ENCODE measurements at regions not wholly inside any gene's neighbourhood (a gene's known extent, or its start where the extent isn't known, plus 50 kb on each side); places are given as distances from the start of the nearest gene placed in this dataset.
"Not testable (repeated sequence)": the region's sequence is repeated elsewhere in the genome, so short reads cannot be mapped to it uniquely, and the experiment has no call there.

DNA sequence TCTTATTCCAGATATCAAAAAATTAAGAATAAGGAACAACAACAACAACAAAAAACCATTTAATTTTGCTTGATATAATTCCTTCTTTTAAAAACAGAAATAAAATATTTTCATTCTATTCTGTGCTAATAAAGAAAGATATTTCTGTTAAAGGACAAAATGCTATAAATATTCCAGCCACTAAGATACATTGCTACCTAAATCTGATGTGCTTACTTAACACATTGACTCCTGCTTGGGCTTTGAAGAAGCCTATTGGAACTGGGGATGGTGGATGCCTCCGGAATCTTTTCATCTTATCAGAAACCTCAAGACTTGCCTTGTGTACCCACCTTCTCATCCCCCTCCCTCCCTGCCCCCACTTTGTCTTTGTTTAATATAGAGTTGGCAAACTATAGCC lies 320.2 kb downstream of the MEX3B start:
- no peaks in the 10 kb centered on the region; the same call in none of the 2 replicates for H3K36me3 ChIP-seq (ENCODE audit: control insufficient read depth, insufficient read depth, low read length)
- H3K27ac ChIP-seq (ENCODE audit: low read depth, low read length), result no peak overlapping the region
- H3K27me3 ChIP-seq (ENCODE audit: control insufficient read depth, insufficient read depth, low read length), result no peaks in the 10 kb centered on the region
- H3K9ac ChIP-seq (ENCODE audit: low read length), result no peak overlapping the region
- H3K9me3 ChIP-seq (ENCODE audit: control insufficient read depth, insufficient read depth, low read depth, low read length), result peaks cover 74% of the 10 kb centered on the region
- H3K4me1 ChIP-seq (ENCODE audit: control insufficient read depth, insufficient read depth, low read length), result no peaks in the 10 kb centered on the region
- no peak overlapping the region for H3K4me3 ChIP-seq (ENCODE audit: low read depth, low read length)

DNA sequence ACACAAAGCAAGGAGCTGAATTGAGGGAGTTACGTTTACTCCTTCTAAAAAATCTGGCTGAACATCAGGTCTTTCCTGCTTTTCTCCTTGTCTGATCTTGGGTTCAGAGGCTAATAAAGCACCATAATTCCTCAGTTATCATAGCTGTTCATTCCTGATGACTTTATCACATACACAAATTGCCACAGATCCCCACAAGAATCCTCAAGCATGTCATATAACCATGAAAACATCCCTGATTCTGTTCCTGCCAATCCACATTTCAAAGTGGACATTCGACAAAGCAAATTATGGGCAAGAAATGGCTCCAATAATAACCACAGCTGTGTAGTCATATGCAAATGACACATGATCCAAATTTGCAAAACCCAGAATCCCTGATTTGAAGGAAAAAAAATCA lies 321.3 kb downstream of the MEX3B start:
- no peaks in the 10 kb centered on the region for H3K4me1 ChIP-seq (ENCODE audit: control insufficient read depth, insufficient read depth, low read length)

DNA sequence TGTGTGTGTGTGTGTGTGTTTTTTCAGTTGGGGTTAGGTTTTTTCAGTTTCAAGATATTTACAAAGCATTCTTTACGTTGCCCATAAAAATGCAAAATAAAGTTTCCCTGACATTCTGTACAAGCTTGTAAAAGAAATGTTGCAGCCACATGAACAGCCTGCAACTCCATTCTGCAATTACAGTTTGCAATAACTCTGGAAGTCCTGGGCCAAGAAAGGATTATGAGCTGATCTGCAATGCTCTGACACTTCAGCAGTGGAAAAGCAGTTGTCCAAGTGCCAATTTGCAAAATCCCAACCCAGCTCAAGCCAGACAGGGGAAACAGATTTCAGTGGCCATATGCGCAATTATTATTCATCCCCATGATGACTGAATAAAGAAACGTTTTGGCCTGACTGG lies 322.1 kb downstream of the MEX3B start:
- Histone ChIP-seq H3K4me1 (ENCODE audit: control insufficient read depth, insufficient read depth, low read length) (no peaks in the 10 kb centered on the region), H3K27ac (ENCODE audit: low read depth, low read length) (no peak overlapping the region), H3K9ac (ENCODE audit: low read length) (no peak overlapping the region), H3K4me3 (ENCODE audit: low read depth, low read length) (no peak overlapping the region), H3K27me3 (ENCODE audit: control insufficient read depth, insufficient read depth, low read length) (no peaks in the 10 kb centered on the region), H3K9me3 (ENCODE audit: control insufficient read depth, insufficient read depth, low read depth, low read length) (peaks cover 63% of the 10 kb centered on the region), H3K36me3 (ENCODE audit: control insufficient read depth, insufficient read depth, low read length) (no peaks in the 10 kb centered on the region; the same call in none of the 2 replicates)

More for the DNA sequence above, 321.3 kb downstream of the MEX3B start:
- H3K4me3 ChIP-seq (ENCODE audit: low read depth, low read length), result no peak overlapping the region
- no peaks in the 10 kb centered on the region for H3K27me3 ChIP-seq (ENCODE audit: control insufficient read depth, insufficient read depth, low read length)
- H3K27ac ChIP-seq (ENCODE audit: low read depth, low read length), result no peak overlapping the region
- H3K36me3 ChIP-seq (ENCODE audit: control insufficient read depth, insufficient read depth, low read length), result no peaks in the 10 kb centered on the region; the same call in none of the 2 replicates
- no peak overlapping the region for H3K9ac ChIP-seq (ENCODE audit: low read length)
- peaks cover 67% of the 10 kb centered on the region for H3K9me3 ChIP-seq (ENCODE audit: control insufficient read depth, insufficient read depth, low read depth, low read length)

DNA sequence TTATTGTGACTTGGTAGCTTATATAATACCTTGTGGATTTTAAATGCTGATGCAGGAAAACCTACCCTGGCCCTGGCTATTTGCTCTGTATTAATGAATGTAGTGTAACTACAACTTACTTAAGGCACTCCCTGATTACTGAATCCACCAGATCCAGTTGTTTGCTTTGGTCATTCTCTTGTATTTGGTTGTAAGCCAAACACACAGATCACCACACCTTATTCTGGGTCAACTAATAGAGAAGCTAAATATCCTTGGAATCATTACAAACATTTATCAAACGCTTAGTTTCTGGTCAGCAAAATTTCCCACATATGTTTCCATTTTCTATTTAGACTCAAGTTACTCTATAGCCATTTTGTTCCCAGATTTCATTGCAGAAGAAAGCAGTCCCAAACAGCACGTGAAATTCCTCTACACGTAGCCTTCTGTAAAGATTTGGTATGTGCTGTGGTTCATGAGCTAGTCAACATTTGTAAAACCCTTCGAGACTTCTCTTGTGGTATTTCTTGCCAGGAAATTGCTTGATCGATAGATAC lies 322.6 kb downstream of the MEX3B start:
- Histone ChIP-seq H3K4me1 (ENCODE audit: control insufficient read depth, insufficient read depth, low read length) (no peaks in the 10 kb centered on the region), H3K9me3 (ENCODE audit: control insufficient read depth, insufficient read depth, low read depth, low read length) (peaks cover 59% of the 10 kb centered on the region), H3K9ac (ENCODE audit: low read length) (no peak overlapping the region), H3K27ac (ENCODE audit: low read depth, low read length) (no peak overlapping the region), H3K27me3 (ENCODE audit: control insufficient read depth, insufficient read depth, low read length) (no peaks in the 10 kb centered on the region), H3K36me3 (ENCODE audit: control insufficient read depth, insufficient read depth, low read length) (no peaks in the 10 kb centered on the region; the same call in 1 of the 2 replicates), H3K4me3 (ENCODE audit: low read depth, low read length) (no peak overlapping the region)

DNA sequence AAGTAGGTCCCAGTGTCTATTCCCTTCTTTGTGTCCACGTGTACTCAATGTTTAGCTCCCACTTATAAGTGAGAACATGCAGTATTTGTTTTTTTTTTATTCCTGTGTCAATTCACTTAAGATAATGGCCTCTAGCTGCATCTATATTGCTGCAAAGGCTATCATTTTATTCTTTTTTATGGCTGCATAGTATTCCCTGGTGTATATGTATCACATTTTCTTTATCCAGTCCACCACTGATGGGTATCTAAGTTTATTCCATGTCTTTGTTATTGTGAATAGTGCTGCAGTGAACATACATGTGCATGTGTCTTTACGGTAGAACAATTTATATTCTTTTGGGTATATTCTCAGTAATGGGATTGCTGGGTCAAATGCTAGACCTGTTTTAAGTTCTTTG lies 329.4 kb downstream of the MEX3B start:
- H3K36me3 ChIP-seq (ENCODE audit: control insufficient read depth, insufficient read depth, low read length), result not testable (repeated sequence)

DNA sequence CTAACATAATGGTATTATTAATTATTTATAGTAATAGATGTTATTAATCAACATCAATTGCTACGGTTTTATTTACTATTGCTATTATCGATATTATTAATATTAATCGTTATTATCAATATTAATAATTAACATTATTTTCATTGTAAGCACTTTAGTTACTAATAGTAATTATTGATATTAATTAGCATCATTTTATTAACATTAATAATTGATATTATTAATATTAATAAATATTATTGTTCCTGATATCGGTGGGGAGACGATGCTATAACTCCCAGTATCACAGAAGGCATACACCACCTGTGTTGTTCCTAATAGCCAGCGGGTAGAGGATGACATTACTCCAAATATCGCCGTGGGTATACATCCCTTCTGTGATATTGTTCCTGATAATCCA lies 335.5 kb downstream of the MEX3B start:
- no peak overlapping the region for H3K4me3 ChIP-seq (ENCODE audit: low read depth, low read length)
- no peak overlapping the region for H3K9ac ChIP-seq (ENCODE audit: low read length)
- H3K4me1 ChIP-seq (ENCODE audit: control insufficient read depth, insufficient read depth, low read length), result peaks cover 4% of the 10 kb centered on the region; the same call in 1 of the 2 replicates
- peaks cover 2% of the 10 kb centered on the region; the same call in 1 of the 2 replicates for H3K9me3 ChIP-seq (ENCODE audit: control insufficient read depth, insufficient read depth, low read depth, low read length)
- H3K27me3 ChIP-seq (ENCODE audit: control insufficient read depth, insufficient read depth, low read length), result no peaks in the 10 kb centered on the region
- H3K27ac ChIP-seq (ENCODE audit: low read depth, low read length), result no peak overlapping the region
- H3K36me3 ChIP-seq (ENCODE audit: control insufficient read depth, insufficient read depth, low read length), result no peaks in the 10 kb centered on the region

More for the DNA sequence above, 329.4 kb downstream of the MEX3B start:
- H3K27me3 ChIP-seq (ENCODE audit: control insufficient read depth, insufficient read depth, low read length); H3K9me3 ChIP-seq (ENCODE audit: control insufficient read depth, insufficient read depth, low read depth, low read length); H3K4me1 ChIP-seq (ENCODE audit: control insufficient read depth, insufficient read depth, low read length); H3K27ac ChIP-seq (ENCODE audit: low read depth, low read length); H3K9ac ChIP-seq (ENCODE audit: low read length); H3K4me3 ChIP-seq (ENCODE audit: low read depth, low read length): not testable (repeated sequence)

DNA sequence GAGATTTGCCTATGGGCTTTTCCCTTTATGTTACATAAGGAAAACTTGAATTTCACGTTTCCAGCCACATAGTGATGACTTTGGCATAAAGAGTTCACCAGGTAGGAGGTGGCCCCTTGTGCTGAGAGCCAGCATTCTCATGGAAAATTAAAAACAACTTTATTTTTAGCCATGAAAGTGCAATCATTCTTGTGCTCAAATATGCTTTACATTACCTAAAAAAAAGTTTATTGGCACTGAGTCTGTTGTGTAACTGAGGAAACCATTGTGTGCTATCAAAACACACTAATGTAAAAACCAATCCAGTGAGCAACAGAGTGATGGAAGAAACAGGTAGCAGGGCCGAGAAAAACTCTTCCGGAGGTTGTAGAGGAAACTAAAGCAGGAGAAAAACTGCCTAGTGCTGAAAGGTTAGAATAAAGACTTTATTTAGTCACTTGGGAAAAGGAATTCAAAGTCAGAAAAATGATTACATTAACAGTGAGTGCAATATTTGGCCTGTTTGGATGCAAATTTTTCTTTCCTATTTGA lies 332.9 kb upstream of the TMC3 start:
- H3K36me3 ChIP-seq (ENCODE audit: control insufficient read depth, insufficient read depth, low read length); H3K4me3 ChIP-seq (ENCODE audit: low read depth, low read length); H3K9me3 ChIP-seq (ENCODE audit: control insufficient read depth, insufficient read depth, low read depth, low read length); H3K27me3 ChIP-seq (ENCODE audit: control insufficient read depth, insufficient read depth, low read length); H3K9ac ChIP-seq (ENCODE audit: low read length); H3K4me1 ChIP-seq (ENCODE audit: control insufficient read depth, insufficient read depth, low read length); H3K27ac ChIP-seq (ENCODE audit: low read depth, low read length): not testable (repeated sequence)

DNA sequence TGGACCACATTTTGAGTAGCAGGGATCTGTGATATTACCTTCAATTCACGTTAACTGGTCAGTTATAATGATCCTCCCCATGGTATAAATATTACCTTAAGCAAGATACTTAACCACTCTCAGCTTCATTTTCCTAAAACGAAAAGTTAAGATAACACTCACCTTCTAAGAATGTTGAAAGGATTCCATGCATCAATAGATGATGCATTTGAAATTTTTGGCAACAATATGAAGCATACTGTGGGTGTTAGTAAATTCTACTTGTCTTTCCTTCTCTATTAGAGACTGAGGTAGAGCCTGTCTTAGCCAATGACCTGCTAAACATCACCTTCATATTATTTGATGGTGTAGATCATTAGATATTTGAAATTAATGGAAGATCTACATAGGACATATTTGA lies 331.7 kb upstream of the TMC3 start:
- H3K36me3 ChIP-seq (ENCODE audit: control insufficient read depth, insufficient read depth, low read length); H3K4me3 ChIP-seq (ENCODE audit: low read depth, low read length): not testable (repeated sequence)

DNA sequence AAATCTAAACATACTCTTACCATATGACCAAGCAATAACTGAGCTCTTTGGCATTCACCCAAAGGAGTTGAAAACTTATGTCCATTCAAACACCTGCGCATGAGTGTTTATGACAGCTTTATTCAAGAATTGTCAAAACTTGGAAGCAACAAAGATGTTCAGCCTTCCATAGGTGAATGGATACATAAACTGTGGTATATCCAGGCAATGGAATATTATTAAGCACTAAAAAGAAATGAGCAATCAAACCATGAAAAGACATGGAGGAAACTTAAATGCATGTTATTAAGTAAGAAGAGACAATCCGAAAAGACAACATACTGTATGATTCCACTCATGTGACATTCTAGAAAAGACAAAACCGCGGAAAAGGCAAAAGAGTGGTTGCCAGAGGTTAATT lies 312.0 kb upstream of the TMC3 start:
- H3K27ac ChIP-seq (ENCODE audit: low read depth, low read length), result no peak overlapping the region
- H3K27me3 ChIP-seq (ENCODE audit: control insufficient read depth, insufficient read depth, low read length), result no peaks in the 10 kb centered on the region
- no peak overlapping the region for H3K9ac ChIP-seq (ENCODE audit: low read length)
- H3K36me3 ChIP-seq (ENCODE audit: control insufficient read depth, insufficient read depth, low read length), result no peaks in the 10 kb centered on the region
- no peaks in the 10 kb centered on the region for H3K4me1 ChIP-seq (ENCODE audit: control insufficient read depth, insufficient read depth, low read length)
- no peak overlapping the region for H3K4me3 ChIP-seq (ENCODE audit: low read depth, low read length)
- H3K9me3 ChIP-seq (ENCODE audit: control insufficient read depth, insufficient read depth, low read depth, low read length), result peaks cover 57% of the 10 kb centered on the region

More for the DNA sequence above, 331.7 kb upstream of the TMC3 start:
- H3K27me3 ChIP-seq (ENCODE audit: control insufficient read depth, insufficient read depth, low read length); H3K9ac ChIP-seq (ENCODE audit: low read length); H3K9me3 ChIP-seq (ENCODE audit: control insufficient read depth, insufficient read depth, low read depth, low read length); H3K27ac ChIP-seq (ENCODE audit: low read depth, low read length); H3K4me1 ChIP-seq (ENCODE audit: control insufficient read depth, insufficient read depth, low read length): not testable (repeated sequence)

DNA sequence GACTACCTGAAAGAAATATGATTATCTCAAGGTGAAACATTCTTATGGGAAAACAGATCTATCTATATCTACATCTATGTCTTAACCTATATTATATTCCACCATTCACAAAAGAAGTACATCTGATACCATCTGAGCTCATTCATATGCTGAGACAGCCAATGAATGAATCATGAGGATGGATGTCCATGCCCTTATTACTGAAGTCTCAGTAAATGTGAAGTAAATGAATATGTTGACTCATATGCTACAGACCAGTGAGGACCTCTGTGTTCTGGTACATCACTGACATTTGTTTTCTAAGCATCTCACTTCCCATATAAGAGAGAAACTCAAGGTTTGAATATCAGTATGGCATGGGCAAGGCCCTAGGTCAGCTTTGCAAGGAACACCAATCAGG lies 311.2 kb upstream of the TMC3 start:
- no peak overlapping the region for H3K4me3 ChIP-seq (ENCODE audit: low read depth, low read length)
- peaks cover 61% of the 10 kb centered on the region for H3K9me3 ChIP-seq (ENCODE audit: control insufficient read depth, insufficient read depth, low read depth, low read length)
- H3K4me1 ChIP-seq (ENCODE audit: control insufficient read depth, insufficient read depth, low read length), result no peaks in the 10 kb centered on the region
- no peaks in the 10 kb centered on the region for H3K36me3 ChIP-seq (ENCODE audit: control insufficient read depth, insufficient read depth, low read length)
- no peak overlapping the region for H3K27ac ChIP-seq (ENCODE audit: low read depth, low read length)
- no peaks in the 10 kb centered on the region for H3K27me3 ChIP-seq (ENCODE audit: control insufficient read depth, insufficient read depth, low read length)
- no peak overlapping the region for H3K9ac ChIP-seq (ENCODE audit: low read length)

DNA sequence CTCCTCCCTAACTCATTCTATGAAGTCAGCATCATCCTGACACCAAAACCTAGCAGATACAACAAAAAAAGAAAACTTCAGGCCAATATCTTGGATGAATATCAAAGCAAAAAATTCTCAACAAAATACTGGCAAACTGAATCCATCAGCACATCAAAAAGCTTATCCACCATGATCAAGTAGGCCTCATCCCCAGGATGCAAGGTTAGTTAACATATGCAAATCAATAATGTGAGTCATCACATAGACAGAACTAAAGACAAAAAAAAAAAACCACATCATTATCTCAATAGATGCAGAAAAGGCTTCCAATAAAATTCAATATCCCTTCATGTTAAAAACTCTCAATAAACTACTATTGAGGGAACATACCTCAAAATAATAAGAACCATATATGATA lies 306.8 kb upstream of the TMC3 start:
- Histone ChIP-seq H3K9ac (ENCODE audit: low read length) (no peak overlapping the region), H3K36me3 (ENCODE audit: control insufficient read depth, insufficient read depth, low read length) (no peaks in the 10 kb centered on the region), H3K9me3 (ENCODE audit: control insufficient read depth, insufficient read depth, low read depth, low read length) (peaks cover 55% of the 10 kb centered on the region; the same call in 1 of the 2 replicates), H3K4me1 (ENCODE audit: control insufficient read depth, insufficient read depth, low read length) (no peaks in the 10 kb centered on the region), H3K27me3 (ENCODE audit: control insufficient read depth, insufficient read depth, low read length) (no peaks in the 10 kb centered on the region), H3K4me3 (ENCODE audit: low read depth, low read length) (no peak overlapping the region), H3K27ac (ENCODE audit: low read depth, low read length) (no peak overlapping the region)

Data from HUES6 (cell line).